PC-9 (cell line): ENCODE measurements at regions not wholly inside any gene's neighbourhood (a gene's known extent, or its start where the extent isn't known, plus 50 kb on each side); places are given as distances from the start of the nearest gene placed in this dataset.

Source experiments
- BruUV-seq: library from RNA; stranded (reverse); fragments of 400-500 nt; replicated peaks from 2 replicates; lab custom pipeline; 2021; lab: Mats Ljungman, UMichigan
- CTCF ChIA-PET: fragments of 300-600 bp; sonication (Branson Sonifier 250); formaldehyde crosslinking; loops from one replicate; lab custom pipeline; 2022; ENCODE audit warnings: antibody characterized with exemption; lab: Charles Lee
- POLR2A ChIA-PET: fragments of 300-600 bp; sonication (Branson Sonifier 250); formaldehyde crosslinking; loops from one replicate; lab custom pipeline; 2022; ENCODE audit warnings: antibody characterized with exemption; ENCODE audit not compliant: unreplicated experiment; lab: Charles Lee
- DNase-seq, 2 experiments: peaks; one replicate each; pipeline versions ENCODE4 v3.0.0 to v3.0.0-alpha.2; 2015 to 2022; ENCODE audit warnings: mixed read lengths in 1 of 2
- H2AFZ ChIP-seq: fragments of 200-600 bp; sonication (generic); 2 replicates; pipeline ENCODE4 v1.8.1; 2017; ENCODE audit warnings: antibody characterized with exemption
- H3F3A ChIP-seq: fragments of 200-600 bp; sonication (generic); 2 replicates; pipeline ENCODE4 v1.8.1; 2017; ENCODE audit warnings: antibody characterized with exemption, mild to moderate bottlenecking, low read depth; ENCODE audit not compliant: insufficient read depth
- H3K27ac ChIP-seq: fragments of 200-600 bp; sonication (generic); 2 replicates; pipeline ENCODE4 v1.6.1; 2016; ENCODE audit warnings: mixed run types
- H3K27me3 ChIP-seq: fragments of 200-600 bp; sonication (generic); 2 replicates; pipeline ENCODE4 v1.6.1; 2016; ENCODE audit warnings: low read depth, mixed run types; ENCODE audit not compliant: insufficient read depth
- H3K36me3 ChIP-seq: fragments of 200-600 bp; sonication (generic); 2 replicates; pipeline ENCODE4 v1.6.1; 2016; ENCODE audit warnings: low read depth, mixed run types
- H3K4me1 ChIP-seq: fragments of 200-600 bp; sonication (generic); replicated peaks from 2 replicates; pipeline ENCODE4 v1.6.1; 2016; ENCODE audit warnings: mixed run types; ENCODE audit not compliant: insufficient read depth
- H3K4me2 ChIP-seq: fragments of 200-600 bp; sonication (generic); 2 replicates; pipeline ENCODE4 v1.6.1; 2017; ENCODE audit warnings: mixed run types
- H3K4me3 ChIP-seq: fragments of 200-600 bp; sonication (generic); 2 replicates; pipeline ENCODE4 v1.6.1; 2016; ENCODE audit warnings: mixed run types
- H3K79me2 ChIP-seq: fragments of 200-600 bp; sonication (generic); 2 replicates; pipeline ENCODE4 v1.6.1; 2017; ENCODE audit warnings: low read depth, mixed run types
- H3K9me2 ChIP-seq: fragments of 200-600 bp; sonication (generic); 2 replicates; pipeline ENCODE4 v1.8.1; 2017; ENCODE audit warnings: mild to moderate bottlenecking; ENCODE audit not compliant: insufficient read depth
- H3K9me3 ChIP-seq: fragments of 200-600 bp; sonication (generic); 2 replicates; pipeline ENCODE4 v1.8.1; 2016; ENCODE audit warnings: low read depth; ENCODE audit not compliant: insufficient read depth
- H4K20me1 ChIP-seq: fragments of 200-600 bp; sonication (generic); 2 replicates; pipeline ENCODE4 v1.8.1; 2017; ENCODE audit not compliant: insufficient read depth
- CTCF ChIP-seq: fragments of 200-600 bp; sonication (generic); conservative IDR thresholded peaks from 2 replicates; pipeline ENCODE4 v1.6.1; 2017; ENCODE audit warnings: mixed run types, antibody characterized with exemption, mild to moderate bottlenecking, moderate library complexity
- EZH2 ChIP-seq: fragments of 200-600 bp; sonication (generic); IDR thresholded peaks from 2 replicates; pipeline ENCODE4 v1.8.0; 2017; ENCODE audit warnings: antibody characterized with exemption, low read depth
- intact Hi-C: fragments of 100-400 bp; cut with micrococcal nuclease; formaldehyde crosslinking; loops from one replicate; pipeline ENCODE4 v1.10.0; 2022; ENCODE audit not compliant: unreplicated experiment

GRCh38 chr18:60534538-60534937, 162.0 kb upstream of the MC4R start:
- TF ChIP-seq CTCF (no peak), EZH2 (no peak)
- H3K27me3 ChIP-seq = no peaks in the 10 kb centered on the region
- ChIA-PET POLR2A (no interaction called here), CTCF (no interaction called here)
- H3K36me3 ChIP-seq = no peaks in the 10 kb centered on the region
- DNase-seq = no peak
- H4K20me1 ChIP-seq = no peaks in the 10 kb centered on the region
- H3K4me3 ChIP-seq = no peak overlapping the region
- H3K4me2 ChIP-seq = no peak overlapping the region
- H3K9me2 ChIP-seq = no peaks in the 10 kb centered on the region
- H2AFZ ChIP-seq = no peak overlapping the region
- intact Hi-C loops = loop anchor here (10.0 kb wide), 1 partner anchor 120 kb away; no protein-coding TSS in a partner anchor
- H3K4me1 ChIP-seq = no peaks in the 10 kb centered on the region
- BruUV-seq = no TSS peak
- H3F3A ChIP-seq = no peaks in the 10 kb centered on the region
- no peak overlapping the region for H3K27ac ChIP-seq
- no peaks in the 10 kb centered on the region for H3K9me3 ChIP-seq
- no peaks in the 10 kb centered on the region for H3K79me2 ChIP-seq

- ChIA-PET CTCF (no interaction called here), POLR2A (no interaction called here)
- Histone ChIP-seq H3K4me2 (no peak overlapping the region), H4K20me1 (no peaks in the 10 kb centered on the region), H3K4me3 (no peak overlapping the region), H2AFZ (no peak overlapping the region), H3K36me3 (no peaks in the 10 kb centered on the region), H3K4me1 (no peaks in the 10 kb centered on the region), H3K79me2 (no peaks in the 10 kb centered on the region), H3K27ac (no peak overlapping the region), H3K9me3 (no peaks in the 10 kb centered on the region), H3K27me3 (no peaks in the 10 kb centered on the region), H3K9me2 (0 out of 2 replicates have a peak, but pooled peaks cover 3% of the 10 kb centered on the region), H3F3A (no peaks in the 10 kb centered on the region)
- DNase-seq = no peak
- no TSS peak for BruUV-seq
- TF ChIP-seq CTCF = no peak
- TF ChIP-seq EZH2 = no peak
- intact Hi-C loops = loop anchor here (10.0 kb wide), 1 partner anchor 122 kb away; no protein-coding TSS in a partner anchor
These were observed 164.5 kb upstream of the MC4R start for GRCh38 chr18:60537074-60537473.

- no peaks in the 10 kb centered on the region for H4K20me1 ChIP-seq
- no peak overlapping the region for H3K4me3 ChIP-seq
- H3K4me2 ChIP-seq = no peak overlapping the region
- H3F3A ChIP-seq = no peaks in the 10 kb centered on the region
- BruUV-seq = no TSS peak
- intact Hi-C loops = loop anchor here (10.0 kb wide), 1 partner anchor 124 kb away; no protein-coding TSS in a partner anchor
- H3K27me3 ChIP-seq = no peaks in the 10 kb centered on the region
- no peaks in the 10 kb centered on the region for H3K4me1 ChIP-seq
- H2AFZ ChIP-seq = no peak overlapping the region
- ChIA-PET CTCF (no interaction called here), POLR2A (no interaction called here)
- no peaks in the 10 kb centered on the region for H3K79me2 ChIP-seq
- 0 out of 2 replicates have a peak, but pooled peaks cover 3% of the 10 kb centered on the region for H3K9me2 ChIP-seq
- H3K36me3 ChIP-seq = no peaks in the 10 kb centered on the region
- no peak overlapping the region for H3K27ac ChIP-seq
- no peak for TF ChIP-seq EZH2
- no peak for TF ChIP-seq CTCF
- no peaks in the 10 kb centered on the region; the same call in 1 of the 2 replicates for H3K9me3 ChIP-seq
- no peak for DNase-seq
These were observed 166.3 kb upstream of the MC4R start for GRCh38 chr18:60538891-60539290.
